ENCODE measurements at regions not wholly inside any gene's neighbourhood (a gene's known extent, or its start where the extent isn't known, plus 50 kb on each side); places are given as distances from the start of the nearest gene placed in this dataset.

- no peak for TF ChIP-seq SIN3A (IDR thresholded peaks at IDR 0.05; ENCODE audit: borderline replicate concordance, insufficient read depth, low read depth, low read length)
- TF ChIP-seq, protein P1, sequence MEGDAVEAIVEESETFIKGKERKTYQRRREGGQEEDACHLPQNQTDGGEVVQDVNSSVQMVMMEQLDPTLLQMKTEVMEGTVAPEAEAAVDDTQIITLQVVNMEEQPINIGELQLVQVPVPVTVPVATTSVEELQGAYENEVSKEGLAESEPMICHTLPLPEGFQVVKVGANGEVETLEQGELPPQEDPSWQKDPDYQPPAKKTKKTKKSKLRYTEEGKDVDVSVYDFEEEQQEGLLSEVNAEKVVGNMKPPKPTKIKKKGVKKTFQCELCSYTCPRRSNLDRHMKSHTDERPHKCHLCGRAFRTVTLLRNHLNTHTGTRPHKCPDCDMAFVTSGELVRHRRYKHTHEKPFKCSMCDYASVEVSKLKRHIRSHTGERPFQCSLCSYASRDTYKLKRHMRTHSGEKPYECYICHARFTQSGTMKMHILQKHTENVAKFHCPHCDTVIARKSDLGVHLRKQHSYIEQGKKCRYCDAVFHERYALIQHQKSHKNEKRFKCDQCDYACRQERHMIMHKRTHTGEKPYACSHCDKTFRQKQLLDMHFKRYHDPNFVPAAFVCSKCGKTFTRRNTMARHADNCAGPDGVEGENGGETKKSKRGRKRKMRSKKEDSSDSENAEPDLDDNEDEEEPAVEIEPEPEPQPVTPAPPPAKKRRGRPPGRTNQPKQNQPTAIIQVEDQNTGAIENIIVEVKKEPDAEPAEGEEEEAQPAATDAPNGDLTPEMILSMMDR (IDR thresholded peaks at IDR 0.05) = no peak
- TF ChIP-seq POLR2AphosphoS5 (IDR thresholded peaks at IDR 0.05; ENCODE audit: low read depth, low read length) = no peak
- TF ChIP-seq, protein P2, sequence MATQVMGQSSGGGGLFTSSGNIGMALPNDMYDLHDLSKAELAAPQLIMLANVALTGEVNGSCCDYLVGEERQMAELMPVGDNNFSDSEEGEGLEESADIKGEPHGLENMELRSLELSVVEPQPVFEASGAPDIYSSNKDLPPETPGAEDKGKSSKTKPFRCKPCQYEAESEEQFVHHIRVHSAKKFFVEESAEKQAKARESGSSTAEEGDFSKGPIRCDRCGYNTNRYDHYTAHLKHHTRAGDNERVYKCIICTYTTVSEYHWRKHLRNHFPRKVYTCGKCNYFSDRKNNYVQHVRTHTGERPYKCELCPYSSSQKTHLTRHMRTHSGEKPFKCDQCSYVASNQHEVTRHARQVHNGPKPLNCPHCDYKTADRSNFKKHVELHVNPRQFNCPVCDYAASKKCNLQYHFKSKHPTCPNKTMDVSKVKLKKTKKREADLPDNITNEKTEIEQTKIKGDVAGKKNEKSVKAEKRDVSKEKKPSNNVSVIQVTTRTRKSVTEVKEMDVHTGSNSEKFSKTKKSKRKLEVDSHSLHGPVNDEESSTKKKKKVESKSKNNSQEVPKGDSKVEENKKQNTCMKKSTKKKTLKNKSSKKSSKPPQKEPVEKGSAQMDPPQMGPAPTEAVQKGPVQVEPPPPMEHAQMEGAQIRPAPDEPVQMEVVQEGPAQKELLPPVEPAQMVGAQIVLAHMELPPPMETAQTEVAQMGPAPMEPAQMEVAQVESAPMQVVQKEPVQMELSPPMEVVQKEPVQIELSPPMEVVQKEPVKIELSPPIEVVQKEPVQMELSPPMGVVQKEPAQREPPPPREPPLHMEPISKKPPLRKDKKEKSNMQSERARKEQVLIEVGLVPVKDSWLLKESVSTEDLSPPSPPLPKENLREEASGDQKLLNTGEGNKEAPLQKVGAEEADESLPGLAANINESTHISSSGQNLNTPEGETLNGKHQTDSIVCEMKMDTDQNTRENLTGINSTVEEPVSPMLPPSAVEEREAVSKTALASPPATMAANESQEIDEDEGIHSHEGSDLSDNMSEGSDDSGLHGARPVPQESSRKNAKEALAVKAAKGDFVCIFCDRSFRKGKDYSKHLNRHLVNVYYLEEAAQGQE (IDR thresholded peaks at IDR 0.05; ENCODE audit: insufficient read depth in 1 of 2, low read depth in 2 of 2, low read length in 1 of 2) = no peak
Observed at GRCh38 chr21:36254106-36254941, 65.7 kb upstream of the MORC3 start.
